ENCODE measurements at regions not wholly inside any gene's neighbourhood (a gene's known extent, or its start where the extent isn't known, plus 50 kb on each side); places are given as distances from the start of the nearest gene placed in this dataset.

DNA sequence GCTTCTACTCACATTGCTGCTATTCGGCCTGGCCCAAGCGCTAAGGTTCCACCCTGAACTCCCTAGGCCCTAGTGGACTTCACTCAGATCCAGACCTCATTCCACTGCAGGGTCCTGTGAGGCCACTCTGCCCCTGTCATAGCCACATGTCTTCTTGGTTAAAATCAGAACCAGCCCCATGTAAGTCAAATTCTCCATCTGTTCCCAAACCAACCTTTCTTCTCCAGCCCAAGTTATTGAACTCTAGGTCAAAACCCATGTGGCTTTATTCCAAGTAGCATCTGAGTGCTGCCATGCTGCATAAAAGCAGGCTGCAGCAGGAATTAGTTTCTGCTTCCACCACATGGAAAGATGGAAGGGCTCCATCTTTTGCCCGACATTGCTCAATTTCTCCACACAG, 281.2 kb downstream of the SNX13 start:
- DNase-seq = no peak

DNA sequence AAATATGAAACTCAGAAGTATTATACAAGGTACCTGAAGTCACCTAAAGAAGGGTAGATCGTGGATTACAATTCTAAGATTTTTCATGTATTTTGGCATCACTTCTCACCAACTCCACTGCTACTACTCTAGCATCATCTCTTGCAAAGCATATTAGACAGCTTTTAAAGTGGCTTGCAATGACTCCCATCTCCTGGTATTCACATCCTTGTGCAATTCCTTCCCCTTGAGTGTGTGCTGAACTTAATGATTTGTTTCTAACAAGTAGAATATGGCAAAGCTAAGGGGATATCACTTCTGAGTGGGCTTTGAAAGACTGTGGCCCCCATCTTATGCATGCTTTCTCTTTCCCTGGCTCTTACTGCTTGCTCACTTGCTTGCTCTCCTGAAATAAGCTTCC, 280.2 kb downstream of the SNX13 start:
- no peak for DNase-seq

DNA sequence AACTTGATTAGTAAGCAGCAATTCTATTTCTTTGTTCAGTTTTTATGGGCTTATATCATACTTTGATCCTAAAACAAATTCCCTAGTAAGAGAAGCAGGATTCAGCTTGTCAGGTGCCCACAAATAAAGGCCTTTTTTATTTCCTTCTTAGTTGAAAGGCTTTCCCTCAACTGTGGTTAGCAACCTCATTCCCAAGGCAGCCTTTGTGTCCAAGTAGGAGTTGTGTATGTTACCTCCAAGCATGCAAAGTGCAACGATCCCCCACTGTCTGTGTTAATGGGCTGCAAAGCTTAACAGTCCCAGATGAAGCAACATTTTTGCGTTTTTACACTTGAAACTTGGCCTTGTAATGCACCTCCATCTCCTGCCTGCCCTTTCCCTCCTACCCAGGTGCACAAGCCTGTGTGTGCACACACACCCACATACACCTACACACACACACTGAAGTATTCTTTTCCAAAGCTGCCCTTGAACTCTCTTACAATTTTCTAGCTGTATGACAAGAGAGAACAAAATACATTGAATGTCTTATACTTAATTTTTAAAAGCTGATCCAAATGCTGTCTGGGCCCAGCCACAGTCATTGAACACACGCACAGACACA, 278.2 kb downstream of the SNX13 start:
- DNase-seq = no peak

DNA sequence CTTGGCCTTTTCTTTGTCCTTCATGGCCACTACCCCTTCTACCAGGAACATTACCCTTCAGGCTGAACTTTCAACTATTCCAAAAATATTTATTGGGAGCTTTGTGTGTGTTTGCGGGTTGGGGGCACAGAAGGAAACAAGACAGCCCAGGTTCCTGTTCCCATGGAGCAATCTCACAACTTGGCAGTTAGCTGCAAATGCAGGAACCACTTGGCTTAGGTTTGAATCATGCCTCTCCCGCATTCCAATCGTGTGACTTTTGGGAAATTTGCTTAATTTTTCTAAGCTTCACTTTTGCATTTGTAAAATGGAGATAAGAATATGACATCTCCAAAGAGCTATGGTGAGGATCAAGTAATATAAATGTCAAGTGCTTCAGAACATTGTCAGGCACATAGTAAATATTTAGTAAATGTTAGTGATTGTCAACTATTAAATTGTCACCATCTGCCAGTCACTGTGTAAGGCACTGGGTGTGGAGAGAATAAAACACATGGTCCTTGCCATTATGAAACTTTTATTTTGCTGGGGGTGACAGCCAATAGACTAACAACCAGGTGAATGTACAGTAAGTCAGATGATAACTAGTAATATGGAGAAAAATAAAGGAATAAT, 277.1 kb downstream of the SNX13 start:
- DNase-seq = no peak

DNA sequence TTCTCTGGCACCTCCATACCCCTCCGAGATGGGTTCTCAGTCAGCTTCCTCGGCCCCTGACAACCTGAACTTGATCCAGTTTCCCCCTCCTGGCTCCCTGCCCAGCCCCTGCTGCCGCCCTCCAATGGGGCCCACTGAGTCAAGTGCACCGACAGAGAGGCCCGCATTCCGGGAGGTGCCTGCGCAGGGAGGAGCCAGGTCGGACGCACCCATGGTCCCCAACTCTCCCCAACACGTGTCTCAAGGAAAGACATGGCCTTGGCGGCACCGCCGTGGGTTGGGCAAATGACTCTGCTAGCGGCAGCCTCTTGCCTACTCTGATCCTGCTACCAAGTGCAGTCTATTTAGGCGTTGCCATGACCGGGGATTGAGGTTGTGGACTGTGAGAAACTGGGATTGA, 275.3 kb downstream of the SNX13 start:
- DNase-seq = no peak

DNA sequence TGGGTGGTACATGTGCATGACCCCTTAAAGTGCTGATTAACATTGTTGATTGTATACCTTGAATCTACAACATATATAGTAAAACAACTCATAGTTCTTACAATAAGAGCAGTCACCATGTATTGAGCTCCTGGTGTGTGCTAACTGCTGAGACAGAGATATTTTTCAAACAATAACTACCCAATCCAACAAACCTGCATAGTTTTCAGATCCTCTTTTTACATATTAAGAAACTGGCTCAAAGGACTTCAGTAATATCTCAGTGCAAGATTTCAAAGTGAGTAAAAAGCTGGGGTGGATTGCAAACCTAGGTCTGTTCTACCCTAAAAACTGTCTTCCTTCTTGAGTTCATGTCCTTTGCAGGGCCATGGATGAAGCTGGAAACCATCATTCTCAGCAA, 272.2 kb downstream of the SNX13 start:
- DNase-seq = peak; percentile 12 to 14

DNA sequence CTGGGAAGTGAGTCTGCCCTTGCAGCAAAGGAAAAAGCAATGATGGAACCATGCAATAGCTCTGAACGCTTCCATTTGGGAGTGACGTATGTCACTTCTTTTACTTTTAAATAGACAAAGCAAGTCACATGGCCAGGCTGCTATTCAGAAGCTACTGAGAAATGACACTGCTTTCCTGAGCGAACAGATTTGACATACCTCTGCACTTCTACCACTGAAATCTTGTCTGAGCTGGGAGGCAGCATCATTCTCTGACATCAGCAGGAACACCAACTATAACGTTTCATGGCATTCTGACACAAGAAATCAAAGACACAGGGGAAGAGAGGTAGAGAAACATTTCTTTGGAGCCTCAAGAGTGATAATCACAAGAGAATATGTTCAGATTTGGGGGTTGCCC, 271.1 kb downstream of the SNX13 start:
- DNase-seq = no peak

DNA sequence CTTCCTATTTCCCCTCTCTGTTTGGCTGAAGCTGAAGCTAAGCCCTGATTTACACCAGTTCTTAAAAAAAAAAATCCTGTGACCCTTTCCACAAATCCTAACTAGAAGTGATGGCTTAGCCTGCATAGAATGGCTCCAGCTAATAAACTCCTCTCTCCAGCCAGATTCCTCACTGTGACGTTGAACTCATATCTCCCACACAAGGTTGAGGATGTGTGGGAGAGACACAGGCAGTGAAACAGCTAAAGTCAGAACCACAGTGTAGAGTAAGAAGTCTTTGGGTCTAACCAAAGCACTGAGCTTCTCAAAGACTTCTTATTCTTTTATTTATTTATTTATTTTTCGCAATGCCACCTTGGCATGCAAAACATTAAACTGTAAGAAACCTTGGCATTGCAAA, 268.3 kb downstream of the SNX13 start:
- peak in 1 of 2 donors; percentile 45 for DNase-seq

DNA sequence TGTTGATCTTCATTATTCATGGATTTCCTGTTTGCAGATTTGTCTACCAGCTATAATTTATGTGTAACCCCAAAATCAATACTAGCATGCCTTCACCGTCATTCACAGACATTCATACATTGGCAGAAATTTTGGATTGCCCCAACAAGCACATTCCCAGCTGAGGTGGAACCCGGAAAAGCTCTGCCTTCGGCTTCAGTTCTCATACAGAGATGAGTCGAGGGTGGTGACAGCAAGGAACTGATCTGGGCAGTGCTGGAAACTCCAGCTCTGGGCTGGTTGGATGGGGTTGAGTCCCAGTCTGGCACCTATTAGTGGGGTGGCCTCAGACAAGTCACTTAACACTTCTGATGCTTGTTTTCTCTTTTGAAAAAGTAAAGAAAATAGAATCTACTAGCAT, 267.5 kb downstream of the SNX13 start:
- no peak for DNase-seq

DNA sequence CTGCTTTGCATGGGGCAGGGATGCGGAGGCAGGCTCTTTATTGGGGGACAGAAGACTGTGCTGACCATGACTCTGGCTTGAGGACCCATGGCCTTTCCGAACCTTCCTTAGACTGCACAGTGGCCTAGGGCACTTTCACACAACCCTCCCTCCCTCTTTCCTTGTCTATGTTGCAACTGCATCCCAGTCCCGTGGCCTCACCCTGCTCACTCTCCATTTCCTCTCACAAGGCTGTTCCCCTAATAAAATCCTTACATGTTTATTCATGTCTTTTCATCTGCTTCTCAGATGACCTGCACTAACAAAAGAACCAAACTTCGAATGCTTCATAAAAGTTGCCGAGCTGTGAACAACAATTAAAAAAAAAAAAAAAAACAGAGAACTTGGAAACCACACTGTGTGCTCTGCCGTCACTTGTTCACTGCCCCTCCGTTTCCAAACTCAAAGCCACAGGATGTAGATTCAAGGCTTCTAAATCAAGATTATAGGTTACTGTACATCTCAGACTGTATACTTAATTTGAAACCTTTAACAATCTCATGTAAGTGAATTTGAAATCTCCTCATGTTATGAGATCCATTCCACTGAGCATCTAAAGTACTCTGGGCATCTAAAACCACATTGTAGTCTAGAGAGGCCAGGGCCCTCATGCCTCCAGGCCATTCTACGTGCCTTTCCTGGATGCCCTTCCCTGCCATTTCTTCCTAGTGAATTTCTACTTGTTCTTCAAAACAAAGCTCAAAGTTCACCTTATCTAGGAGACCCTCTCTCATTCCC, 265.9 kb downstream of the SNX13 start:
- peak in 1 of 2 donors; percentile 16 for DNase-seq

DNA sequence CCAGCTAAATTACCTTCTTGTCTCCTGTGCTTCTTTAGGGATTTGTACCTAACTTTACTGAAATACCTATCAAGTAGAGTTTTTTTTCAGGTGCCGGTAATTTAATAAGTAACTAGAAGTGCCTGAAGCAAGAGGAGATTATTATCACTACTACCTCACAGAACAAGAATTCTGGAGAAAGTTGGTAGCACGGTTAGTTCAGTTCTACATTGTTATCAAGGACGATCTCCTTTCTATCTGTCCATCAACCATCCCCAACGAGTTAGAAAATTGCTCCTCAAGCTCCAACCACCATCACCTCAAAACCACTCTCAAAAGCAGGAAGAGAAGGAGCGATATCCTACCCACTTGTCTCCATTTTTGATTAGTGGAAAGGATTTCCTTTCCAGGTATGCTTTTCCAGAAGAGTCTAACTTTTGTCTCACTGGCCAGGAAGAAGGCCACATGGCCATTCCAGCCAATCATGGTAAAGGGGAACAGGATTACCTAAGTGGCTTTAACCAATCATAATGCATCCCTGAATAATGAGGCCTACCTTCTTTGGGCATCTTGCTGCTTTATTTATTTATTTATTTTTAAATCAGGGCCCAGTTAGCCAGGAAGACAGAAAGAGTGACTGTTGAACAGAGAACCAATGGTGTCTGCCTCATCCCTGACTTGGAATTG, 265.2 kb downstream of the SNX13 start:
- no peak for DNase-seq

DNA sequence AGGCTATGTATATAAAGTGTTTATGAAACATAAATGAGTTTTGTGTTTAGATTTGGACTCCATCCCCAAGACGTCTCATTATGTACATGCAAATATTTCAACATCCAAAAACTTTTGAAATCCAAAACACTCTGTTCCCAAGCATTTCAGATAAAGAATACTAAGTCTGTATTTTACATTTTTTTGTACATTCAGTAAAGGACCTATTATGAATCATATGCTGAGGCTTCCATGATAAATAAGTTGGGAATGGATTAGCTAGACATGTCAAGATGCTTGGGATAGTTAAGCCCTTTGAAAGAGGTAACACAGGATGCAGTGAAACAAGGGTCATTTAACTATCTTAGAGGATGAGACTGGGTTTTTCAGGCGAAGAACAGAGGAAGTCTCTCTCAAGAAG, 262.9 kb downstream of the SNX13 start:
- no peak for DNase-seq

DNA sequence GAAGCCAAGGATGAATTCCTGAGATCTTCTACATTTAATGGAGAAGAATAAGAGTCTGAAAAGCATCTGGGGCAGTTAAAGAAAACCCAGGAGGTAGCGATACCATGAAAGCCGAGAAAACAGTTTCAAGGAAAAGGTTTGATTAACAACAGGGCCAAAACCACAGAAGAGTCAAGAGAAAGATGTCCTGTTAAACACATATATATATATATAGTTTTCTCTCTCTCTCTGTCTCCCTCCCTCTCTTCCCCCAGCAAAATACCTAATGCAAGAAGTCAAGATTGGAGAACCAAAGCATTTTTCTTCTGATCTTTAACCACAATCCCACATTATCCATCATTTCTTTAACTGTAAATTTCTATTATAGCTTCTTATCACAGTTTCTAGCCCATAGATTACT, 261.4 kb downstream of the SNX13 start:
- DNase-seq = no peak

DNA sequence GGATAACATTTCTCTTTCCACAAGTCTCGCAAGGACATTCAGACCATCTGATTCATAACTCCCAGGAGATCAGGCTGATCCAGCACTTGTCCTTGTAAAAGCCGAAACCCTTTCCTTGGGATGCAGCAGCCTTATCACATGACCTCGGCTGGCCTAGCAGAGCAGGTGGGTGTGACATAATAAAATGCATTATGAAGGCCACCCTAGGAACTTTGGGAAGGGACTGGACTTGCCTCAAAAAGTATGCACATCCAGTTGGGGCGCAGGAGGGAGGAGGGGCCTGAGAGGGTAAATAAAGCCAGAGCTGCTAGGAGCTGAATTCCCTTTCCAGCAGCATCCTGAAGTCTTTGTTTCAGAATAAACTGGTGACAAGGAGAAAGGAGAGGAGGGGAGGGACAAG, 260.8 kb downstream of the SNX13 start:
- no peak for DNase-seq

DNA sequence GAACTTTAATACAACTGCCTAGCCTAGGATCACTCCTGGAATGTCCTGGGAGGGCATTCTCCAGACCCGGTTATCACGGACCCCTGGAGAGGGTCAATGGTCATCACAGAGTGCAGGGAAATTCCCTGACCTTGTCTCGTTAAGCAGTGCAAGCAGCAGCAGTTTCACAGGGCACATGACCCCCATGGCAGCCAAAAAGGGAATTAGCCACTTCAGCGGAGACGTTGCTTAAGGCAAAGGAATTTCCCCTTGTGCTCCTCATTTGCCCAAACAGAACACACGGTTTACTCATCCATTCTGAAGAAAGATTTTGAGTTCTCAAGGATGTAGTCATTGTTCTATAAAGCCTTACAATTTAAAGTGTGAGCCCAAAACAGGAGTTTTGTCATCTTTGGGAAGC, 260.3 kb downstream of the SNX13 start:
- DNase-seq = peak; percentile 89 to 94

DNA sequence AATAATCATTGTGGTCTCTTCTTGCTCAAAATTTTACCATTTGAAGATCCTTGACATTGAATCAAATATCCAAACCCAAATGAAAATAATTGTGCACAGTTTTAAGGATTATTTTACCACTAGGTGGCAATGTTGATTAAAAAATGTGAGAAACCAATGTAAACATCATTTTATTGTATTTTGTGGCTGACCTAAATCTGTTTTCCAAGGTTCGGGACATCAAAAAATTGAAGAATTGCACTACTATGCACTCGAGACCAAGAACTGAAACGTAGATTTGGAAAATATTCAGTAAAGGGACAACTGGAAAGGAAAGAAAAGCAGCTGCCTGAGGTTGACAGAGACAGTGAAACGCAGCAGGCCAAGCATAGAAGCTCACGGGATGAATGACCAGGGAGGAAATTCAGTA, 259.3 kb downstream of the SNX13 start:
- peak in 1 of 2 donors; percentile 62 for DNase-seq

DNA sequence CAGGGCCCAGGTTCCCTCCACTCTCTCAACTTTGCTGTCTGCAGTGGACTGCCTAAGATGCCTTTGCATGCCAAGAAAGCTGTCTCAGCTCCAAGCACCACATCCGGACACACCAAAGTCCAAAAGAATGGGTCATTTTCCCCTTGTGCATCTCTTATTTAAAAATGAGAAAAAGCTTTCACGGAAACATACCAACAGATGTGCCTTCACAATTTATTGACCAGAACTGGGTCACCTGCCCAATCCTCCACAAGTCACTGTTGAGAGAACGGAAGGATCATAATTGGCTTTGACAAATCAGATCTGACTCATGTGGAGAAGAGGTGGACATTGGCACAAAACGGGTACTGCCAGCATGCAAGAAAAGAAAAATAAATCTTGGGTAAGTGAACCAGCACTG, 258.3 kb downstream of the SNX13 start:
- no peak for DNase-seq

DNA sequence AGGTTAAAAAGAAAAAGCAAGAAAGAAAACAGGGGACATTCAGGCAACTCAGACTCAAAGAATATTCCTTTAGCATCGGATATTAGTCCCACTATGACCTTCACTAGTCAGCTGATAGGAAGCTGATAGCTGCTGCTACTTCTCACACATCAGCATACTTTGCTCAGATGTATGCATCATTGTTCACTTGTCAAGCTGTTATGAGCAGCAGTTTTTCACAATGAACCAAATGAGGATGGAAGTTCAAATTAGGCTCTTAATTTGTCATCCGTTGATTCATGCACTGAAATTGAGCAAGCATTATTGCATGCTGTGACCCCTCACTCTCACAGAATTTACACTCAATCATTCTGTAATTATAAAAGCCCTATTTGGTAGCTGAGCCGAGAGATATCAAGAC, 257.7 kb downstream of the SNX13 start:
- DNase-seq = no peak

DNA sequence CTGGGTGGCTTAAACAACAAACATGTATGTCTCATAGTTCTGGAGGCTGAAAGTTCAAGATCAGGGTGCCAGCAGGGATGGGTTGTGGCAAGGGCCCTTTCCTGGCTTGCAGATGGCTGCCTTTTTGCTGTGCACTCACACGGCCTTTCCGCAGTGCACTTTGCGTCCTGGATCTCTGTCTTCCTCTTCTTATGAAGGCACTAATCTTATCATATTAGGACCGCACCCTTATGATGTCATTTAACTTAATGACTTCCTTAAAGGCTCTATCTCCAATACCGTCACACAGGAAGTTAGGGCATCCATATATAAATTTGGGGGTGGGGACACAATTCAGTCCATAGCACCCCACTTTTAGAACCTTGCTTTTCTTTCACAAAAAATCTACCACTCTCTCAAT, 255.2 kb downstream of the SNX13 start:
- peak in 1 of 2 donors; percentile 29 for DNase-seq

DNA sequence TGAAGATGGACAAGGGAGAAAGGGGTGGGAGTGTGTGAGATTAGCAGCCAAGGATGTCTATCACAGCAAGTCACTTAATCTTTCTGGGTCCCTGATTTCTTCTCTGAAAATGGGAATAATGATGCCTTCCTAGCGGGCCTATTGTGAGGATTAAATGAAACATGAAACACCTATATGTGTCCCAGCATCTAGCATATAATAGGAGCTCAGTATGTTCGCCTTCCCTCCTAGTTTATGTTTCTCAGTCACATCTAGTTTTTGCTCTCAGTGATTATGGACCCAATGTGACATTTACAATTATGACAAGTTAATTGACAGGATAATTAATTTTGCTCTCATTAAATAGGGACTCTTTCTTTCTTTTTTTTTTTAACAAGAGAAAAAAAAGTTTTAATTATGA, 252.9 kb downstream of the SNX13 start:
- DNase-seq = no peak

DNA sequence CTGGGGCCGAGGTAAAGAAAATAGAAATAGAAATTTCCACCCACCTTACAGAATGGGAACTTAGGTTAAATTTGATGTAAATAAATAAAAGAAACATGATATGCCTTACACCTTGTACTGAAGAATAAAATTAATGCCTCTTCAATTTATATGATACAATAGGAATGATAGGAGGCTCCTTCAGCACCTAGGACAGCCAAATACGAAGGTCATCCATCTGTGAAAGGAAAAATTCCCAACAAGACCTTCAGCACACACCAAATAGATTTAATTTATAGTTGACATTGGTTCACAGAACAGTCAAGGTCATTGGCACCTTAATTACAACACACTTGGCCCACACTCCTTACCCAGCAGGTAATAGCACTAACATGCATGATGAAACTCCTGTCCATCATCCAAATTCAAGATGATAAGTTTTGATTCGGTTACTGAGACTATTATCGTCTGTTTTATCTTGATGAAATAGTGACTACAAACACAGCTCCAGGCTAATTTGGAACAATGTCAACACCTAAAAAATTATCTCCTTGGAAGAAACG, 250.9 kb downstream of the SNX13 start:
- DNase-seq = no peak

DNA sequence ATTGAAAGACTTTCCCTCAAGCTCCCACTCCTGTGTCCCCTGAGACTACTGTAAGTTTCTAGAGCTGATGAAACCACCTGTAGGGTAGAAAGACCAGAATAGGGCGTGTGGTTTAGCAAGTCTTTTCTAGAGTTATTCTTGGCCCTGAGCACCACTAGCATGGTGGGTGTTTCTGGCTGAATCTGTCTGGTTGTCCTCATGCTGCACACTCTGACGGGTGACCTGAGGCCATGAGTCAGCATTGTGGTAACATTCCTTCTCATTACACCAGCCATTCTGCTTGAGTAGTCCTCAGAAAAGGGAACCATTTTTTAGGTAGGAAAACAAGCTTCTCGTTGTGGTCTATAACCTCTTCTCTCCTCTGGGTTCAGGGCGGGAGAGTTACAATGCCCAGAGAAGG, 250.3 kb downstream of the SNX13 start:
- DNase-seq = peak; percentile 76 to 79

DNA sequence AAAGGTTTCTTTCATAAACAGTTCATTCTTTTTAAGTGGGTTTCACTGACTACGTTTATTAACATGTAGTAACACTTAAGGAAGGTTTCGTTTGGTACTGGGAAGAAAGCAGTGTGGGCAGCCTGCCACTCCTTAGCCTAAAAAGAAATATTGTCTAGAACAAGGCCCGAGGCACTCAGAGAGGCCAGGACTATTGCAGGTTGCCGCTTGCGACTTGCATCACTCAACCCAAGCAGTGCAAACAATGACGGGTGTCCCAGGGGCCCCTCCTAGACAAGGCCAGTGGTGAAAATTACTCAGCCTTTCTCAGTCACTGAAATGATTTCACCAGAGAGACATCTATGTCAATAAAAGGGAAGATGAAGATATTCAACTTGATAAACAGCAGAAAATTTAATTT, 243.9 kb downstream of the SNX13 start:
- no peak for DNase-seq

Data from inflammatory macrophage (primary cell).